ENCODE measurements at regions not wholly inside any gene's neighbourhood (a gene's known extent, or its start where the extent isn't known, plus 50 kb on each side); places are given as distances from the start of the nearest gene placed in this dataset.

GRCh38 chr5:116686438-116686837 lies 111.8 kb upstream of the SEMA6A start:
- H3K36me3 Mint-ChIP-seq: no peaks in the 10 kb centered on the region
- Histone ChIP-seq H3K9me3 (ENCODE audit: control insufficient read depth, insufficient read depth, low read length) (no peaks in the 10 kb centered on the region), H3K27ac (ENCODE audit: low read length) (no peak overlapping the region), H3K4me3 (ENCODE audit: low read length) (no peak overlapping the region), H3K36me3 (ENCODE audit: control insufficient read depth, insufficient read depth, low read length) (no peaks in the 10 kb centered on the region), H3K27me3 (ENCODE audit: control insufficient read depth, insufficient read depth, low read length) (no peaks in the 10 kb centered on the region), H3K4me1 (ENCODE audit: control insufficient read depth, insufficient read depth, low read length) (no peaks in the 10 kb centered on the region)
- H3K9me3 Mint-ChIP-seq: peaks cover 3 to 7% of the 10 kb centered on the region in 2 donors
- ATAC-seq: no peak
- no peak for DNase-seq
- H3K4me3 Mint-ChIP-seq: no peak overlapping the region
- H3K27ac Mint-ChIP-seq: no peak overlapping the region
- H3K27me3 Mint-ChIP-seq (ENCODE audit: low read depth in 2 of 2): no peaks in the 10 kb centered on the region
- TF ChIP-seq CTCF (IDR thresholded peaks at IDR 0.05): no peak
- no peaks in the 10 kb centered on the region for H3K4me1 Mint-ChIP-seq
- intact Hi-C loops (cut with micrococcal nuclease): no loop called here
- WGBS (ENCODE audit: insufficient coverage): 92% methylated on average over 2 of the region's 4 CpGs

GRCh38 chr5:116685931-116686330 lies 111.3 kb upstream of the SEMA6A start:
- no peaks in the 10 kb centered on the region for H3K4me1 Mint-ChIP-seq
- Histone ChIP-seq H3K4me1 (ENCODE audit: control insufficient read depth, insufficient read depth, low read length) (no peaks in the 10 kb centered on the region), H3K27me3 (ENCODE audit: control insufficient read depth, insufficient read depth, low read length) (no peaks in the 10 kb centered on the region), H3K4me3 (ENCODE audit: low read length) (no peak overlapping the region), H3K9me3 (ENCODE audit: control insufficient read depth, insufficient read depth, low read length) (no peaks in the 10 kb centered on the region), H3K27ac (ENCODE audit: low read length) (no peak overlapping the region), H3K36me3 (ENCODE audit: control insufficient read depth, insufficient read depth, low read length) (no peaks in the 10 kb centered on the region)
- H3K27ac Mint-ChIP-seq: no peak overlapping the region
- no peaks in the 10 kb centered on the region for H3K27me3 Mint-ChIP-seq (ENCODE audit: low read depth in 2 of 2)
- peaks cover 3 to 7% of the 10 kb centered on the region in 2 donors for H3K9me3 Mint-ChIP-seq
- ATAC-seq (no peak), DNase-seq (no peak)
- WGBS (ENCODE audit: insufficient coverage): 81% methylated on average over 9 of the region's 9 CpGs
- H3K36me3 Mint-ChIP-seq: no peaks in the 10 kb centered on the region
- intact Hi-C loops (cut with micrococcal nuclease): no loop called here
- H3K4me3 Mint-ChIP-seq: no peak overlapping the region
- no peak for TF ChIP-seq CTCF (IDR thresholded peaks at IDR 0.05)

GRCh38 chr5:116685069-116685468 lies 110.4 kb upstream of the SEMA6A start:
- ATAC-seq (no peak), DNase-seq (no peak)
- Mint-ChIP-seq H3K4me3 (no peak overlapping the region), H3K27ac (no peak overlapping the region), H3K4me1 (no peaks in the 10 kb centered on the region), H3K36me3 (no peaks in the 10 kb centered on the region), H3K27me3 (ENCODE audit: low read depth in 2 of 2) (no peaks in the 10 kb centered on the region), H3K9me3 (peaks cover 7 to 10% of the 10 kb centered on the region in 2 donors)
- Histone ChIP-seq H3K27me3 (ENCODE audit: control insufficient read depth, insufficient read depth, low read length) (no peaks in the 10 kb centered on the region), H3K4me1 (ENCODE audit: control insufficient read depth, insufficient read depth, low read length) (no peaks in the 10 kb centered on the region), H3K9me3 (ENCODE audit: control insufficient read depth, insufficient read depth, low read length) (no peaks in the 10 kb centered on the region), H3K4me3 (ENCODE audit: low read length) (no peak overlapping the region), H3K27ac (ENCODE audit: low read length) (no peak overlapping the region), H3K36me3 (ENCODE audit: control insufficient read depth, insufficient read depth, low read length) (no peaks in the 10 kb centered on the region)
- TF ChIP-seq CTCF (IDR thresholded peaks at IDR 0.05): no peak
- intact Hi-C loops (cut with micrococcal nuclease): no loop called here
- 68% methylated on average over 6 of the region's 6 CpGs for WGBS (ENCODE audit: insufficient coverage)

GRCh38 chr5:116681334-116682013 lies 106.9 kb upstream of the SEMA6A start:
- DNase-seq (no peak), ATAC-seq (no peak)
- no peak overlapping the region for H3K27ac Mint-ChIP-seq
- Histone ChIP-seq H3K27ac (ENCODE audit: low read length) (no peak overlapping the region), H3K9me3 (ENCODE audit: control insufficient read depth, insufficient read depth, low read length) (no peaks in the 10 kb centered on the region), H3K4me1 (ENCODE audit: control insufficient read depth, insufficient read depth, low read length) (no peaks in the 10 kb centered on the region), H3K4me3 (ENCODE audit: low read length) (no peak overlapping the region), H3K27me3 (ENCODE audit: control insufficient read depth, insufficient read depth, low read length) (no peaks in the 10 kb centered on the region), H3K36me3 (ENCODE audit: control insufficient read depth, insufficient read depth, low read length) (no peaks in the 10 kb centered on the region)
- WGBS (ENCODE audit: insufficient coverage): 66% methylated on average over 6 of the region's 7 CpGs
- intact Hi-C loops (cut with micrococcal nuclease): no loop called here
- no peak for TF ChIP-seq CTCF (IDR thresholded peaks at IDR 0.05)
- no peaks in the 10 kb centered on the region for H3K36me3 Mint-ChIP-seq
- peaks cover 6 to 10% of the 10 kb centered on the region in 2 donors for H3K9me3 Mint-ChIP-seq
- no peaks in the 10 kb centered on the region for H3K4me1 Mint-ChIP-seq
- H3K4me3 Mint-ChIP-seq: no peak overlapping the region
- no peaks in the 10 kb centered on the region for H3K27me3 Mint-ChIP-seq (ENCODE audit: low read depth in 2 of 2)
